Activated CD4-positive, alpha-beta T cell treated with anti-CD3 and anti-CD28 coated beads, Interleukin-2, amount 50 U/mL, for 24 hours (primary cell): ENCODE measurements at regions not wholly inside any gene's neighbourhood (a gene's known extent, or its start where the extent isn't known, plus 50 kb on each side); places are given as distances from the start of the nearest gene placed in this dataset.

Source experiments
- DNase-seq, 2 donors: peaks; one replicate each; pipeline ENCODE4 v3.0.0-alpha.2; 2020; ENCODE audit warnings: low read depth in 1 of 2, low spot score in 1 of 2

- no peak for DNase-seq
These were observed 166.2 kb downstream of the TMEM38B start for GRCh38 chr9:105860516-105860915.

- no peak for DNase-seq
These were observed 167.6 kb downstream of the TMEM38B start for GRCh38 chr9:105861972-105862371.

- DNase-seq, result no peak
These were observed 170.0 kb downstream of the TMEM38B start for GRCh38 chr9:105864248-105864898.

GRCh38 chr9:105865285-105865684, 170.9 kb downstream of the TMEM38B start:
- DNase-seq, result no peak

GRCh38 chr9:105871540-105871939, 177.2 kb downstream of the TMEM38B start:
- no peak for DNase-seq

- no peak for DNase-seq
These were observed 179.5 kb downstream of the TMEM38B start for GRCh38 chr9:105873801-105874200.

GRCh38 chr9:105877721-105878120, 183.4 kb downstream of the TMEM38B start:
- DNase-seq, result no peak

- DNase-seq, result no peak
These were observed 184.8 kb downstream of the TMEM38B start for GRCh38 chr9:105879181-105879580.

GRCh38 chr9:105880517-105880916, 186.2 kb downstream of the TMEM38B start:
- DNase-seq, result no peak

- no peak for DNase-seq
These were observed 186.7 kb downstream of the TMEM38B start for GRCh38 chr9:105881021-105881420.

- peak; percentile 29 to 58 for DNase-seq
These were observed 187.5 kb downstream of the TMEM38B start for GRCh38 chr9:105881654-105882349.

- no peak for DNase-seq
These were observed 189.5 kb downstream of the TMEM38B start for GRCh38 chr9:105883847-105884246.

- DNase-seq, result no peak
These were observed 190.1 kb downstream of the TMEM38B start for GRCh38 chr9:105884416-105884815.

GRCh38 chr9:105886136-105886535, 191.8 kb downstream of the TMEM38B start:
- DNase-seq, result no peak

GRCh38 chr9:105887679-105888078, 193.3 kb downstream of the TMEM38B start:
- no peak for DNase-seq

GRCh38 chr9:105890046-105890822, 195.9 kb downstream of the TMEM38B start:
- no peak for DNase-seq

- no peak for DNase-seq
These were observed 205.8 kb downstream of the TMEM38B start for GRCh38 chr9:105900123-105900522.

- DNase-seq, result no peak
These were observed 207.3 kb downstream of the TMEM38B start for GRCh38 chr9:105901514-105902109.

- no peak for DNase-seq
These were observed 213.7 kb downstream of the TMEM38B start for GRCh38 chr9:105908069-105908468.

- no peak for DNase-seq
These were observed 217.0 kb downstream of the TMEM38B start for GRCh38 chr9:105911104-105911911.
